Urinary bladder (tissue), 3 donors: ENCODE measurements at regions not wholly inside any gene's neighbourhood (a gene's known extent, or its start where the extent isn't known, plus 50 kb on each side); places are given as distances from the start of the nearest gene placed in this dataset.

Experiments used
- DNase-seq: peaks from one replicate; pipeline ENCODE4 v3.0.0-alpha.2; 2015; ENCODE audit errors: extremely low spot score
- H3K27ac ChIP-seq: one replicate; pipeline ENCODE4 v1.5.1; 2013; ENCODE audit warnings: low read depth, mild to moderate bottlenecking, moderate library complexity
- H3K36me3 ChIP-seq: one replicate; pipeline ENCODE4 v1.6.1; 2013; ENCODE audit warnings: mild to moderate bottlenecking, moderate library complexity; ENCODE audit not compliant: insufficient read depth
- H3K4me1 ChIP-seq: one replicate; pipeline ENCODE4 v1.6.1; 2013; ENCODE audit warnings: mild to moderate bottlenecking, moderate library complexity; ENCODE audit not compliant: insufficient read depth
- H3K4me3 ChIP-seq: one replicate; pipeline ENCODE4 v1.5.1; 2013; ENCODE audit warnings: low read depth, low read length
- WGBS: extraction: QIAGEN DNeasy Blood & Tissue Kit; methylation state at CpG from one replicate; pipeline ENCODE4 v1.1.7; 2013; 5-methylcytosine and 5-hydroxymethylcytosine counted together
- donor health status: healthy with polysubstance abuse.
- donor health status: healthy.

DNA sequence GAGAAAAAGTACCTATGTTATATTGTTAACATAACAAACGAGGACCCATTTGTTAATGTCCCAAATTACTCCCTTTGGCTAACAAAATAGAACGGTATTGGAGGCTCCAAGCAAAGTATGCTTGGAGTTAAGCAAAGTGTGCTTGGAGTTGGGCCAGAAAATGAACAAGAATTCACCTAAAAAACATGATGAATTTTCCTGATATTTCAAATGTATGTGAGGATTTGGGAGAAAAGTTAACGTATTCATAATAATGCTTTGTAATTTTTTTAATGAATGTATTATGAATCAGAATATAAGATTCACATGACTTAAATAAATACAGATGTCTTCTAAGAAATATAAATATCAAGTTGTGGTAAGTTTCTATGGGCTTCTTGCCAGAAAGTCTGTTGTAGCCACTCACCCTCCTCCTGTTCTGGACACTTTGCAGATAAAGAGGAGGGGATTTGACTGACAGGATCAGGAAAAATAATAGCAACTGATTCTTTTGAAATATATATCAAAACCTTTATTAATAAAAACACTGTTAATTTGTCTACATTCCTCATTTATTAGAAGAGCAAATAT lies 423.7 kb upstream of the MMADHC start:
- H3K36me3 ChIP-seq, result no peaks in the 10 kb centered on the region
- H3K4me1 ChIP-seq, result no peaks in the 10 kb centered on the region
- WGBS, result 82% methylated on average over 3 of the region's 3 CpGs
- no peak for DNase-seq
- H3K4me3 ChIP-seq, result no peak overlapping the region
- no peak overlapping the region for H3K27ac ChIP-seq

DNA sequence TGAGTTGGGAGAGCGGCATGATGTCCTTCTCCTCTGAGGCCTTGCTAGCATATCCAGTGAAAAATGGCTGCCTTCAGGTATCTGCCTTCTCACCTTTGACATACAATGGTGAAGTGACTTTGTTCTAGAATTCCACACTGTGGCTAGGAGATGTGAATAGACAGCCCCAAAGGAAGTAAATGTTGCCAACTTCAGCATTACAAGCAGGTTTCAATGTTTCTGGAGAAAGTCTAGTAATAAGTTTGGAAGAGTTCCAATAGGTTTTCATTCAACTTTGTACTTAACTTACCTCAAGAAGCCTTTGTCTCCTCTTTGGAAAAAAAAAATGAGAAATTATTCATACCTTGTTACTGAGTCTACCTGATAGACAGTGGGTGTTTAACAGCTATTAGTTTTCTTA lies 421.3 kb upstream of the MMADHC start:
- H3K4me3 ChIP-seq, result no peak overlapping the region
- H3K36me3 ChIP-seq, result no peaks in the 10 kb centered on the region
- no peaks in the 10 kb centered on the region for H3K4me1 ChIP-seq
- DNase-seq, result no peak
- H3K27ac ChIP-seq, result no peak overlapping the region
- WGBS, result 98% methylated on average over 1 of the region's 1 CpG

GRCh38 chr2:150007815-150008430 lies 420.3 kb upstream of the MMADHC start:
- Histone ChIP-seq H3K27ac (no peak overlapping the region), H3K4me1 (no peaks in the 10 kb centered on the region), H3K36me3 (no peaks in the 10 kb centered on the region), H3K4me3 (no peak overlapping the region)
- no peak for DNase-seq
- 91% methylated on average over 1 of the region's 1 CpG for WGBS

GRCh38 chr2:150006591-150006990 lies 419.0 kb upstream of the MMADHC start:
- no peak for DNase-seq
- Histone ChIP-seq H3K4me3 (no peak overlapping the region), H3K27ac (no peak overlapping the region), H3K36me3 (no peaks in the 10 kb centered on the region), H3K4me1 (no peaks in the 10 kb centered on the region)
- 48% methylated on average over 4 of the region's 4 CpGs for WGBS

- DNase-seq, result no peak
- Histone ChIP-seq H3K4me1 (no peaks in the 10 kb centered on the region), H3K4me3 (no peak overlapping the region), H3K27ac (no peak overlapping the region), H3K36me3 (no peaks in the 10 kb centered on the region)
- 97% methylated on average over 1 of the region's 1 CpG for WGBS
Observed at GRCh38 chr2:150003544-150003943, 416.0 kb upstream of the MMADHC start.

GRCh38 chr2:150001788-150002187 lies 414.2 kb upstream of the MMADHC start:
- Histone ChIP-seq H3K4me3 (no peak overlapping the region), H3K4me1 (no peaks in the 10 kb centered on the region), H3K36me3 (no peaks in the 10 kb centered on the region), H3K27ac (no peak overlapping the region)
- WGBS, result 80% methylated on average over 4 of the region's 4 CpGs
- no peak for DNase-seq

- DNase-seq, result no peak
- WGBS, result 64% methylated on average over 3 of the region's 3 CpGs
- no peak overlapping the region for H3K27ac ChIP-seq
Observed at GRCh38 chr2:149996901-149997300, 409.3 kb upstream of the MMADHC start.

GRCh38 chr2:149994057-149994728 lies 406.6 kb upstream of the MMADHC start:
- H3K4me1 ChIP-seq, result no peaks in the 10 kb centered on the region
- no peak for DNase-seq
- no peak overlapping the region for H3K4me3 ChIP-seq
- H3K36me3 ChIP-seq, result no peaks in the 10 kb centered on the region
- 75% methylated on average over 9 of the region's 9 CpGs for WGBS
- no peak overlapping the region for H3K27ac ChIP-seq

More at GRCh38 chr2:149996901-149997300, 409.3 kb upstream of the MMADHC start:
- Histone ChIP-seq H3K4me3 (no peak overlapping the region), H3K4me1 (no peaks in the 10 kb centered on the region), H3K36me3 (no peaks in the 10 kb centered on the region)

- Histone ChIP-seq H3K27ac (no peak overlapping the region), H3K4me3 (no peak overlapping the region), H3K36me3 (no peaks in the 10 kb centered on the region), H3K4me1 (no peaks in the 10 kb centered on the region)
- DNase-seq, result no peak
- 60% methylated on average over 1 of the region's 1 CpG for WGBS
Observed at GRCh38 chr2:149993316-149993715, 405.7 kb upstream of the MMADHC start.

DNA sequence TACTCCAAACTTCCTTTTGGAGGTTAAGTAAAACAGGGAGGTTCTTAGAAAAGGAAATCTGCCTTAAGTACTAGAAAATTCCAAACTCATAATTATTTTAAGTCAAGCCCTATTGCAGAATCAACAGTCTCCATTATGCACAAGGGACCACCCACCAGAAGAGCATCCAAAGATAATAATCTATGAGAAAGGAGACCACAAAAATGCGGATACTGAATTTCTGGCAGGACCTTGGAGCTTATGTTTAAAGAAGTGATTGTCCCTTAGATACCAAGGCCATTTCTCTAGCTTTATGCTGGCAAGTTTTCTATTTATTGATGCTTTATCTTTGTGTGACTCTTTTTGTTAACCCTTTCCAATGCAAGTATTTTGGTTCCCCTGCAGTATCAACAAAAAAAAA lies 404.0 kb upstream of the MMADHC start:
- DNase-seq, result no peak
- Histone ChIP-seq H3K36me3 (no peaks in the 10 kb centered on the region), H3K4me1 (no peaks in the 10 kb centered on the region), H3K27ac (no peak overlapping the region), H3K4me3 (no peak overlapping the region)
- WGBS, result 81% methylated on average over 1 of the region's 1 CpG

- no peak for DNase-seq
Observed at GRCh38 chr2:149990965-149991364, 403.4 kb upstream of the MMADHC start.

DNA sequence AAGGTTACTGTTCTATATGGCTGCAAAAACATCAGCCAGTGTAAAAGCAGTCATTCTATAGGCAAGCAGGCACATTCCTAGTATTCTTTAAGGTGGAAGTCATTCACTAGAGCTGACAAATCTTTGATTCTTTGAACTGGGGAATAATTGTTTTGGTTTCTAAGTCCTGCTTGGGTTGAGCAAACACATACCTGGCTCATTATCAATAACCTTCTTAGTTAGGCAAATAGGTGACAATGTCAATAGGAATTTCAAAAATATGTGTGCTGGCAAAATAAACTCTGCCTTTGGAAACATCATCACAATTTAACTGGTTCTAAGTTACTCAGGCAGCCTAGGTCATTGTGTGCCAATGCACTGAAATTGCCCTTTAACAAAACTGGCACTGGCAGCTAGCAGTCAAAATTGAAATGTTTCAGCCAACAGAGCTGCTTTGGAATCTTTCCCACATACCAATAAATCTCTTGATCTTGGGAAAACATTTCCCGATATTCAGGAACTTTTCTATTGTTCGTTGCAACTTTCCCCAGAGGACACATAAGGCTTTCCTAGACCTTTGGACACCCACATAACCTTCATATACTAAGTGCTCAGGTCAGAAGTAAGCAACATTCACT lies 402.0 kb upstream of the MMADHC start:
- DNase-seq, result no peak
- H3K4me1 ChIP-seq, result no peaks in the 10 kb centered on the region
- H3K27ac ChIP-seq, result no peak overlapping the region
- WGBS, result 59% methylated on average over 2 of the region's 2 CpGs
- H3K4me3 ChIP-seq, result no peak overlapping the region
- H3K36me3 ChIP-seq, result no peaks in the 10 kb centered on the region

More at GRCh38 chr2:149990965-149991364, 403.4 kb upstream of the MMADHC start:
- no peaks in the 10 kb centered on the region for H3K4me1 ChIP-seq
- H3K36me3 ChIP-seq, result no peaks in the 10 kb centered on the region
- no peak overlapping the region for H3K4me3 ChIP-seq
- H3K27ac ChIP-seq, result no peak overlapping the region
- WGBS, result 65% methylated on average over 2 of the region's 2 CpGs

- Histone ChIP-seq H3K4me3 (no peak overlapping the region), H3K27ac (no peak overlapping the region), H3K36me3 (no peaks in the 10 kb centered on the region), H3K4me1 (no peaks in the 10 kb centered on the region)
- 75% methylated on average over 4 of the region's 4 CpGs for WGBS
- DNase-seq, result no peak
Observed at GRCh38 chr2:149988361-149988760, 400.8 kb upstream of the MMADHC start.

DNA sequence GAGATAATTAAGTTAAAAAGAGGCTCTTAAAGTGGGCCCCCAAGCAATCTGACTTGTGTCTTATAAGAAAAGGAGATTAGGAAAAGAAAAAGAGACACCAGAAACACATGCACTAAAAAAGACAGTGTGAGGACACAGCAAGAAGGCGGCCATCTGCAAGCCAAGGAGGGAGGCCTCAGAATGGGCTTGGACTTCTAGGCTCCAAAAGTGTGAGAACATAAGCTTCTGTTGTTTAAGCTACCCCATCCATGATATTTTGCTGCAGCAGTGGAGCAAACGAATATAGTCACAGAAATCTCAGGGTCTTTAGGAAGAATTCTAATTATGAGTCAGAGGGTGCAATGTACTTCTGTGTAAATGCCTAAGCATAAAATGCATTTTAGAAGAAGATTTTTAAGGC lies 399.3 kb upstream of the MMADHC start:
- WGBS, result 88% methylated on average over 2 of the region's 2 CpGs
- H3K4me3 ChIP-seq, result no peak overlapping the region
- DNase-seq, result no peak
- H3K27ac ChIP-seq, result no peak overlapping the region
- H3K4me1 ChIP-seq, result no peaks in the 10 kb centered on the region
- no peaks in the 10 kb centered on the region for H3K36me3 ChIP-seq
